Posterior cingulate gyrus (tissue), 11 donors: ENCODE measurements at regions not wholly inside any gene's neighbourhood (a gene's known extent, or its start where the extent isn't known, plus 50 kb on each side); places are given as distances from the start of the nearest gene placed in this dataset.

ENCODE experiments used
- DNase-seq, 10 donors: peaks; one replicate each; pipeline versions ENCODE4 v3.0.0 to v3.0.0-alpha.2; 2020 to 2021; ENCODE audit warnings: mixed read lengths in 3 of 10
- intact Hi-C: fragments of 100-400 bp; cut with DNase I; formaldehyde crosslinking; loops from one replicate; pipeline ENCODE4 v1.15.1; 2023

DNA sequence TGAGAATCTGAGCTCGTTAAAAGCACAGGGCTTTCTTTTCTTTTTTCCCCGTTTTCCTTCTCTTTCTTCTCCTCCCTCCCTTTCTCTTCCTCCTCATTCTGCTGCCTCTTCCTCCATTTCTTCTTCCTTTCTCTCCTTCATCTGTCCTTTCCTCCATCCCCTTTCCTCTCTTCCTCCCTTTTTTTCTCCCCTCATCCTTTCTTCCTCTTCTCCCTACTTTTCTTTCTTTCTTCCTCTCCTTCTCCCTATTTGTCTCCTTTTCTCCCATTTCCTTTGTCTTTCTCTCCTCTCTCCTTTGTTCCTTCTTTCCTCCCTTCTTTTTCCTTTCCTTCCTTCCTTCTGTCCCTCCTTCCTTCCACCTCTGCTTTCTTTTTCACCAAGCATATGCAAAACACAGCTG is 649.4 kb downstream of the IRX1 start:
- DNase-seq, result no peak
- intact Hi-C loops, result no loop called here

DNA sequence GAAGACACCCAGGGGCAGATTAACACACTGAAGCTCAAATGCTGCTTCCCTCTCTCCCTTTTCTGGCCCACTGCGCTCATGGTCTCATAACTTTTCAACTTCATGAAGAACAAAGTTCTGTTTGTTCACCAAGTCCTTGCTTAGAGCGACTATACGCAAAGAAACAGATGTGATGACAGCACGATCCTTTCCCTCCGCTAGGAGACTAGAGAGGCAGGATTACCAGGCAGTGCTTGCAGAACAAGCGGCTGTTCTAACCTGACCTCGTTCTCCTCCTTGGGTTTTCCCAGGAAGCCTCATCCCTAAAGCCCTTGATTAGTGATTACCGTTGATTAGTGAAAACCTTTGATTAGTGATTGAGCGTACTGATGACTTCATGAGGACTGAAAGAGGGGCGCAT is 649.9 kb downstream of the IRX1 start:
- intact Hi-C loops, result no loop called here

DNA sequence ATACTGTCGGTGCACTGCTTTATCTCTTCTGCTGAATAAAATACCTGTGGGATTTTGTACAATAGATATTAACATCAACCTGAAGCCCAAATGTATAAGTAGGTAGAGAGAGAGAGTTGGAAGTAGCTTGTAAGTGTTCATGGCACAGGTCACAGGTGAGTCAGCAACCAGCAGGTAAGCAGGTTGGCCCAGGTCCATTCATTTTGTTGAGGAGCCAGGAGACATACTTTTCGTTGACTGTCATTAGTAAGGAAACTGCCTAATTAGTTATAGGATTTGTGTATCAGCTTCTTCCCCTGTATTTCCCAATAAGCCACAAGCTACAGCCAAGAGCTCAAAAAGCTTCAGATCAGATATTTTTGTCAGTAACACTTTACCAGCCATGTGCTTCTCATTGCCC is 650.8 kb downstream of the IRX1 start:
- no peak for DNase-seq
- intact Hi-C loops, result no loop called here

More for the DNA sequence above, 649.9 kb downstream of the IRX1 start:
- no peak for DNase-seq

DNA sequence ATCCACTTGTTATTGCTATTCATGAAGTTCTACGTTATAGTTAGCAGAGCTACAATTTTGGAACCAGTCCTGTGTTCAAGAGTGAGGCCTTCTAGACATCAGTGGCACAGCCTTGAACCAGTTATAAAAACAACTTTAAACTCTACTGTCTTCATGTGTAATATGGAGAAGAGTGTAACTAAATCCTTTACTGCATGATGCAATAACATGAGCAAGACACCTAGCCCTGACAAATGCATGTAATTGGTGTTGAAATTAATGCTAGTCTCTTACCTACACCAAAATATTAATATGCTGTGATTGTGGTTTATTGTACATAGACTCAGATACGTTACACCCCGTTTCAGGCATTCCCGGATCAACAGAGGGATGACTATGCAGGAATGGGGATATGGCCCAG is 654.6 kb downstream of the IRX1 start:
- intact Hi-C loops, result no loop called here

DNA sequence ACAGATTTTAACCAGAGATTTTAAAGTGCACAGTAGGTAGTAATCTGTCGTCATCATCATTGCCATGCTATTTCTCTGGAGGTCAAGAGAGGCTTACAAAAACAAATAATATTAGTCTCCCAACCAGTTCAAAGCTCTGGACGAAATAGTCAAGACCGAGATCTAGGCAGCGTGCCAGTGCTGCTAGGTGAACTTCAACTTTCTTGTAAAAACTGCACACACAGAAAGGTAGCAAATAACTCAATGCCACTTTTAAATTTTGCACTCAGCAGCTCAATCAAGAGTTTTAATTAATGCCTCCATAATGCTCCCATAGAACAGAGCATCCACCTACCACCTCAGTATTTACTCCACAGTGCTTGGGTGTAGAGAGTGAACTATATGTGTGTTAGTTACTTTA is 656.8 kb downstream of the IRX1 start:
- no peak for DNase-seq

More for the DNA sequence above, 654.6 kb downstream of the IRX1 start:
- no peak for DNase-seq

DNA sequence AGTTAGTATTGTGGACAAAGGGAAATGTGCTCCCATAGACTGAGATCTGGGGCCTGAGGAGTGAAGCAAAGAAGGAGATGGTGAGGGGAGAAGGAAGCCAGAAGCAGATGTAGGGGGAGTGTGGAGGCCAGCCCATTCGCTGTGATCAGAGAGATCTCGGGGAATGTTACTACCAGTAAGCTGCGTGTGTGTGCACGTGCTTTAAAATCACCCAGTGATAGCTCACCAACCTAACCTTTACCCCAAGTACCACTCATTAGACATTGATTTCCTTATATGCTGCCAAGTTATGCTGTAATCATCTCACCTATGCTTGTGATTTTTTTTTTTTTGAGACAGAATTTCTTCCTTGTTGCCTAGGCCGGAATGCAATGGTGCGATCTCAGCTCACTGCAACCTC is 659.1 kb downstream of the IRX1 start:
- no peak for DNase-seq
- intact Hi-C loops, result no loop called here

More for the DNA sequence above, 656.8 kb downstream of the IRX1 start:
- intact Hi-C loops, result no loop called here

DNA sequence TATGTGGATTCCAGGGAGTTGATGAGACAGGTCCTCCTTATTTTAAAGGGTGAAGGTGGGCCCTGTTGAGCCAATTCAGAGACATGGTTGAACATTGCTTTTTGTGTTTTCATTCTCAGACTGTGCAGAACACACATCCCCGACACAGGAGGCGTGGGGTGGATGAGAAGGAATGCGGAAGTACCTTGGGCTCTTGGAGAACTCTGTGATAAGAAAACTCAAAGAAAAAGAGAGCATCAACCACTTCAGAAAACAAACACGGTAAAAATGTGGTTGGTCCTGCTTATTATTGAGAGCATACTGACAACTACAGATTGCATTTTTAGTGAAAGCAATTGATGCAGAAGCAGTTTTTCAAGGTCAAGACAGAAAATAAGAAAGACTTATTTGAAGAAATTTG is 659.8 kb downstream of the IRX1 start:
- intact Hi-C loops, result no loop called here
- DNase-seq, result no peak

DNA sequence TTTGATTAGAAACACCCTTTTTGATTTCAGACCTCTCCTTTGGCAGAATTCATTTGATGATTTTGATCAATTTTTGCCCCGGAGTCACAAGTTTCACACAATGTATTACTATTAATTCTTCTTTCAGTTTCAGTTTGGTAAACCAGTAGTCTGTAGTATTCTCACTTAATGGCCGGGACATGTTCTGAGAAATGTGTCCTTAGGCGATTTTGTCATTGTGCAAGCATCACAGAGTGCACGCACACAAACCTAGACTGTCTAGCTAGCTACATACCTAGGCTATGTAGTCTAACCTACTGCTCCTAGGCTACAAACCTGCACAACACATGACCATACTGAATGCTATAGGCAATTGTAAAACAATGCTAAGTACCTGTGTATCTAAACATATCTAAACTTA is 662.5 kb downstream of the IRX1 start:
- no peak for DNase-seq
- intact Hi-C loops, result no loop called here

DNA sequence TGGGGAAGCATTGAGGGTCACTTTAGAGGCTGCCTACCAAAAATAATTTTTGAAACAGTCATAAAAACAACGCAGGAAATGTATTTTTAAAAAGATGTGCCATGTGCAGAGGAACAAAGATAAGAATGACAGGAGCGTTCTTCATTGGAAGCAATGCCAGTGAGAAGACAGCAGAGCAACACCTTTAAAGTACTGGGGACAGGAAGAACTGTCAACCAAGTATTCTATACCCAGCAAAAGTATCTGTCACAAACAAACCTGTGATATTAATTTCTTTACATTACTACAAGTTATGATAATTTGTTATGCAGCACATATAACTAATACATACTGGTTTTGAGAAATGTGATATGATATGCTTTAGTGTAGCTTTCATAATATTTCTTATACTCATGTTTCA is 675.6 kb downstream of the IRX1 start:
- no peak for DNase-seq
- intact Hi-C loops, result no loop called here

DNA sequence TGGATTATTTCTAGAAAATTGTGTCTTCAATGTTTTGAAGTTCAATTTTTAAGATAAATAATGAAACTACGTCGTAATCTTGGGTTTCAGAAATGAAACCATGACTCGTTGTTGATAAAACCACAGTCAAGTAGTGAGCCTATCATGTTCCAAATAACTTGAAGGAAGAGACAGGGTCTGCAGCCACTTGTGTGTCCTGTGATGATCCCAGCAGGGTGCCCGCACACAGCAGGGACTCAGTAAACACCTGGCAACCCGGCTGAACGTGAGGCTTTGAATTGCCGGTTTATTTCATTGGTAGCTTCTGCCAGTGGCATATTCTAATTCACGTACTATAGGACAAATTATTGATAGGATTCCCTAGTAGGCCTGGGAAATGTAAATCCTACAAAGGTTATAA is 679.6 kb downstream of the IRX1 start:
- intact Hi-C loops, result no loop called here
- no peak for DNase-seq

DNA sequence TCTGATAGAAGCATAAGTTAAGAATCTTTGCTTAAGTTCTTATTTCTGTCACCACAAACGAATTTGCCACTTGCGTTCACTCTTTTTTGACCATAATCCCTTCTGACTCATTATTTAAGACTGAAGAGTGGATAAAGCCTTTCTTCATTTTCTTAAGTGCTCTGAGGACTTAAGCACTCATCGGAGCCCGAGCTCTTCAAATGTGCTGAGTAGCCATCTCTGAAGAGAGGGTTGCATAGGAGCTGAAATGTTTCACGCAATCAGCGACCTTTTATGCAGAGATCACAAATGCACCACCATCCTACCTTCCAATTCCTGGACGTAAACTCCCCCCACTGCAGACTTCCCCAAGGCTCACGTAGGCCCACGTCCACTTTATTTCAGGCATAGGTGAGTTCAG is 699.2 kb downstream of the IRX1 start:
- DNase-seq, result peak in 1 of 10 donors; percentile 22

DNA sequence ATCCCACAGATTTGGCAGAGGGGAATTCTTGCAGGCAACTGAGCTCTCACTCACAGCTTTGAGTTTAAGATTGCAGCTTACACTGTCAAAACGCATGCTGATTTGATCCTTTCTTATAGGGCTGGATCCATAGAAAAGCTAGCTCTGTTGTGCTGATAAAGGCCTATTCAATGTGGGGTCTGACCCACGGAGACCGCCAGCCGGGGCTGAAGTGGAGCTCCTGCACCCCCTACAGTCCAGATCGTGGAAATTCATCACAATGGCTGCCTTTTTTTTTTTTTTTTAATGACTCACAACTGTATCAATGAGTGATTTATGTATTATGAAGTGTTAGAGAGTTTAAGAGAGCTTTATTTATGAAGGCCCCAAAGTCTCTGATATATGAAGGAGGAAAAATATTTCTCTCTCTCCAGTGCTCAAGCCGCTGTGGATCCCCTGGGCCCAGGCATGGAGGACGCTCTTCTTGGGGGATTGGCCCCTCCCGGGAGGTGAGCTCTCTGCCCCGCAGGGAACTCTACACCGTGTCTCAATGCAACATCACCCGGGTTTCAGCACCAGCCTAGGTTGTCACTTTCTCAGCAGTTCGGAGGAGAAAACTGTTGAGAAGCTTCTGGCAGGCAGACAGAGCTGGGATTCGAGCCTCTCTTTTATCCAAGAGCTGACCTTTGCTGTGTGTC is 700.2 kb downstream of the IRX1 start:
- DNase-seq, result peak in 6 of 10 donors; percentile 8 to 85 (median 37)

More for the DNA sequence above, 699.2 kb downstream of the IRX1 start:
- intact Hi-C loops, result no loop called here

DNA sequence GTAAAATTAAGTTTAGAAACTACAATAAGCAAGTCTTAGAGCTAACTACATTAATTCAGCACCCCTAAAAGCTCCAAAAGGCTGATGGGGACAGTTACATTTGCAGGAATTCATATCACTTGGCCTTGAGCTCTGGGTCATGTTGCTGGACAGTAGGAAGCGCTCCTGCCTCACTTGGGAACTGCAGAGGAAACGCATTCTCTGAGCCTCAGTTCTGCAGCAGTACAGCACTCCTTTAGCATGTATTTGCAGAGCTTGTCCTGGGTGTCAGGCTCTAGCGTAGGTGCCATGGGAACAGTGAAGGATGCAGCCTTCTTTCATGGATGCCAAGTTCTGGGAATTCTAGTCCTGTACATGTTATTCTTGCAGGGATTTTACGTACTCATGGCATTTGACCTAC is 710.4 kb downstream of the IRX1 start:
- no peak for DNase-seq
- intact Hi-C loops, result no loop called here

More for the DNA sequence above, 700.2 kb downstream of the IRX1 start:
- intact Hi-C loops, result no loop called here

DNA sequence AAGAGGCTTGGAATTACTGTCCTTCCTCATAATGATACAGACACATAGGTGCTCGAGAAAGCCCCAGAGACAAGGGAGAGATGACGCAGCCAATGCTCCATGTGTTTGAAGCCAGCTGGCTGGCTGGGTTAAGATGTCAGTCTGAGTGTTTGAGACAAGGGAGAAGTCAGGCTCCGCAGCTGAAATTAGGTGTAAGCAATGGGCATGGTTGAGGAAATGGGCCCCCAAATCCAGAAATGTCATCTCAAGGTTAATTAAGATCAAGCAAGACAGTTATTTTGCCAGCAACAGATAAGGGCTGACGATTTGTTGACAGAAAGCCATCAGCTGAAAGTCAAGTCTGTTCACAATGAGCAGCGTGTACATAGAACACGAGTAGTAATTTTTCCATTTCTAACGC is 713.4 kb downstream of the IRX1 start:
- intact Hi-C loops, result no loop called here
- no peak for DNase-seq

DNA sequence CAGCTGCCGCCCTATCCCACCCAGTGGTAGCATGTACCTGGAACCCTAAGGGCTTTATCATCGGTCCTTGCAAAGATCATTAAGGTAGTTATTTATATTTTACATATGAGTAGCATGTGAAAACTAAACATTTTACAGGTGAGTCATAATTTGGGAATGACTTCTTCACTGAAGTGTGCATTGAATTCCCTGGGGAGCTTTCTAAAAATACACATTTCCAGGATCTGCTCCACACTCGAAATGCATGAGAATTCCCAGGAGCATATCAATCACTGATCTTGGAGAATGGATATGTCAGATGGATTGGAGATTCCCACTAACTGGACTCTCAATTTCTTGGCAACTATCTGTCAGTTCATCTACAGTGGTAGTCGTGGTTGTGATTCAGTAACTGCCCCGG is 717.5 kb downstream of the IRX1 start:
- DNase-seq, result no peak

DNA sequence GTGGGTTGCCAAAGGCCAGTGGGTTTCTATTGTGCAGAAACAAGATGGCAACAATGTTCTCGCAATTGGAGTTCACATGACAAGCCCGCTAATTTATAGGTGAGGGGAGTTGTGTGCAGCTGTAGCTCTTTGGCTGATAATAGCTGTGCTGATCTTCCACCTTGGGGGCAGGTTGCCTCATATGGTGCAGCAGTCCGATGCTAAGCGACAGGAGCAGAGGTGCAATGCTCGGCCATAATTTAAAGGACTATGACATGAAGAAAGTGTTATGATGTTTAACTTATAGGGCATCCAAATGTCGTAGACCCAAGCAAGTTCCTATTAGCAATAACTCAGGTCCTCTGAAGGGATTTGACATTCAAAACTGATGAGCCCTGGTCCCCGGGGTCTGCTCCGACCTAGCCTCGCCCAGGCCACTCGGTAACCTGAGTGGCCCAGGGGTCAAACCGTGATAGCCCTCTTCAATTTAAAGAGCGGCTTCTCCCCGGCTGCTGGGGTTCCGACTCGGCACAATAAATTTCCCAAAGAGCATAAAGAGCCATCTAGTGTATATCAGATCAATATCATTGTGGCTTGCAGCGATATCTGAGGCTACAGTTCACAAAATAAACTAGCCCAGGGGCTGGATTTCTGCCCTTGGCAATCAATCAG is 724.0 kb downstream of the IRX1 start:
- intact Hi-C loops, result no loop called here

More for the DNA sequence above, 717.5 kb downstream of the IRX1 start:
- intact Hi-C loops, result no loop called here

DNA sequence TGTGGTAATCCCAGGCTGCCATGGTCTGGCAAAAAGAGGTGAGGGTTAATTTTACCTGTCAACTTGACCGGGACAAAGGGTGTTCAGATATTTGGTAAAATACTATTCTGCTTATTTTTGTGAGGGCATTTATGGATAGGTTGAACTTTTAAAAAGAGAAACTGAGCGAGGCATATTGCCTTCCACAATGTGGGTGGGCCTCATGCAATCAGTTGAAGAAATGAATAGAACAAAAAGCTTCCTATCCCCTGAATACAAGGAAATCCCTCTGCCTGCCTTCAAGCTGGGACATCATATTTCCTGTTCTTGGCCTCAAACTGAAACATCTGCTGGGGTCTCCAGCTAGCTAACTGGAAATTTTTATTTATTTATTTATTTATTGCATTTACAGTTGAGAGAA is 734.7 kb downstream of the IRX1 start:
- no peak for DNase-seq
- intact Hi-C loops, result no loop called here

More for the DNA sequence above, 724.0 kb downstream of the IRX1 start:
- no peak for DNase-seq

DNA sequence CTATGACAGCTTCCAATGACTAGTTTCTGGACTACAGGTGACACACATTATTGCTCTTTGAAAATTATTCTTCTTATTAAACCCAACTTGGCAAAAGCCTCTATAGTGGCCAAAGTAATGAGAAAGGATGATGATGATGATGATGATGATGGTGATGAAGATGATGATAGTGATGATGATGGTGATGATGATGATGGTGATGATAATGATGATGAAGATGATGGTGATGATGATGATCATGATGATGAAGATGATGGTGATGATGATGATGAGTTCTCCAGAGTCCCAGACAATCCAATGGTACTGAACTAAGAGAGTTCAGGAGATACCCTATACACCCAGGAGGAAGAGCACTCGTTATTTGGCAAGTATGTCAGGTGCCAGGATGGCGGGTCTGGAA is 739.4 kb downstream of the IRX1 start:
- intact Hi-C loops, result no loop called here
- no peak for DNase-seq

DNA sequence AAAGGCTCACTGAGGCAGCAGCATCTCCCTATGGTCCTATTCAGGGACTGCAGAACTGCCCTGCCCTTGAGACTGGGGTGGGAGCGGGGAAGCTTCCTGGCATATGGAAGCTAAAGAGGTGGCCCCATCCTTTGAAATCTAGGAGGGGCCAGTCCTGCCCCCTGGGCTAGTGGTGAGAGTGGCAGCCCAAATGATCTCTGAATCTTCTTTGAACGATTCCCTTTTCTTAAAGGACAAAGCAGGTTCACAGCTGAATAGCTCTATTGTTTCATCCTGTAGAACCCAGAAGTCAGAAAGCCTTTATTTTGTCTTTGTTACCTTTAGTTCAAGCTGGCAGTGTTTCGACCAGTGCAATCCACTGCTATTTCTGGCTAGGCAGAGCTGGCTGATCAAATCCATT is 741.9 kb downstream of the IRX1 start:
- DNase-seq, result no peak
- intact Hi-C loops, result no loop called here

DNA sequence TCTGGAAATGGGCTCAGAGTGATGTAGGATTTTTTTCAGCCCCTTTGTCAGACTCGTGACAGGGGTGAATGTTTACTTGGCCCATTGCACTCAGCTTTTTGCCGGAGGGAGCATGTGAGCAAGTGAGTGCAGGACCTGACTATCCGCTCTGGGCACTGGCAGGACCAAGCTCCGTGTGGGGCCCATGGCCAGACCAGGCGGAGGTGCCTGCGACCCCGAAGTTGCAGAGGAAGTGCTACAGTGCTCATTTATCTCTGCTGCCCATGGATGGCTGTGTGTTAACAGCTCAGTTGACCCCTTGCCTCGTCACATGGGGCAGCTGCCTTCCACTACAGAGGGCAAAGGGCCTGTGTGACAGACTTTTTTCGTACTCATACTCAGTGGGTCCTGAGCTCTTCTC is 744.3 kb downstream of the IRX1 start:
- DNase-seq, result peak in 1 of 10 donors; percentile 67
- intact Hi-C loops, result no loop called here

DNA sequence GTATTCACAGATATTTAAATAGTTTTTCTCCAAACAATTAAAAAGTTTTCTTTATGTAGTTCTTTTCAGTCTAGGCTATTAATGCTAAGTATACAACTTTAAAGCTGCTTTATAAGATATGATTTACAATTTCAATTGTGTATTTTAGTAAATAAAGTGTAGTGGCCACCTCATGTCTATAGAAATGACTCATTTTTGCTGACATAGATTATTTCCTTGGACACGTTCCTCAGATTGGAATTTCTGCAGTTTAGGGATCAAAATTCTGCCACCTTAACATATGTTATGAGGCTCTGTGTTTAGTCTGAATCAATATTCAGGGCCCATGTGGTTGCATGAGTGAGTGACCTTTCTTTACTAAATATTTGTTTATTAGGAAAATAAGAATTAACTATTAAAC is 750.2 kb downstream of the IRX1 start:
- DNase-seq, result no peak
- intact Hi-C loops, result no loop called here

DNA sequence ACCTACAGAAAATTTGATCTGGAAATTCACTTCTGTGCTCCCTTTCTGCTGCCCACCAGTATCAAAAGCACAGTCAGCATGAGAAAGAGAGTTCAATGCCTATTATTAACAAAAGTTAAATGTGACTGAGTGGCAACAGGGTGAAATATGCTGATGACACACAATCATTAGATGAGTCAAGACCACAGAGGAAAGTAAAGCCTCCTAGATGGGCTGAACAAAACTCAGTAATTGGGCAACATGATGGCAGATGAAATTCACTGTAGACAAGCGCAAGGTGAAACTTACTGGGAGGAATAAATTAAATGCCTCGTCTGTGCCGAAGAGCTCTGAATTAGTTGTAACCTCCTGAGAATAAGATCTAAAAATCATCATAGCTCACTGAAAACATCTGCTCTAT is 752.8 kb downstream of the IRX1 start:
- intact Hi-C loops, result no loop called here
- DNase-seq, result no peak
